ENCODE measurements at regions not wholly inside any gene's neighbourhood (a gene's known extent, or its start where the extent isn't known, plus 50 kb on each side); places are given as distances from the start of the nearest gene placed in this dataset.
"Not testable (repeated sequence)": the region's sequence is repeated elsewhere in the genome, so short reads cannot be mapped to it uniquely, and the experiment has no call there.

GRCh38 chr1:55768327-55768952 is 553.3 kb upstream of the USP24 start:
- Histone ChIP-seq H3K27me3 (no peaks in the 10 kb centered on the region), H3K27ac (replicated peaks in 1 of 4) (no peak overlapping the region), H3K9me3 (no peaks in the 10 kb centered on the region), H3K36me3 (no peaks in the 10 kb centered on the region), H3K4me1 (peaks cover 0 to 7% (median 5%) of the 10 kb centered on the region in 4 donors), H3K4me3 (no peak overlapping the region)
- intact Hi-C loops (cut with DNase I): no loop called here
- TF ChIP-seq POLR2A (IDR thresholded peaks at IDR 0.05; ENCODE audit: low read depth) (no peak), EP300 (IDR thresholded peaks at IDR 0.05) (no peak), POLR2AphosphoS5 (IDR thresholded peaks at IDR 0.05) (no peak), CTCF (IDR thresholded peaks at IDR 0.05) (no peak)
- DNase-seq (ENCODE audit: extremely low spot score): no peak
- 57% methylated on average over 1 of the region's 1 CpG for WGBS

- WGBS: 98% methylated on average over 3 of the region's 3 CpGs
Measured at GRCh38 chr1:55767171-55767570, 552.0 kb upstream of the USP24 start.

GRCh38 chr1:55765505-55765904 is 550.3 kb upstream of the USP24 start:
- WGBS: 93% methylated on average over 3 of the region's 3 CpGs
- intact Hi-C loops (cut with DNase I); H3K4me1 ChIP-seq; H3K9me3 ChIP-seq; H3K36me3 ChIP-seq; DNase-seq (ENCODE audit: extremely low spot score); H3K27ac ChIP-seq (replicated peaks in 1 of 4); H3K4me3 ChIP-seq; H3K27me3 ChIP-seq: not testable (repeated sequence)

More at GRCh38 chr1:55767171-55767570, 552.0 kb upstream of the USP24 start:
- Histone ChIP-seq H3K9me3 (peaks cover 0 to 5% (median 0%) of the 10 kb centered on the region in 4 donors), H3K4me3 (no peak overlapping the region), H3K27me3 (no peaks in the 10 kb centered on the region), H3K27ac (replicated peaks in 1 of 4) (no peak overlapping the region), H3K4me1 (no peaks in the 10 kb centered on the region), H3K36me3 (no peaks in the 10 kb centered on the region)
- intact Hi-C loops (cut with DNase I): no loop called here
- TF ChIP-seq POLR2A (IDR thresholded peaks at IDR 0.05; ENCODE audit: low read depth) (no peak), EP300 (IDR thresholded peaks at IDR 0.05) (no peak), POLR2AphosphoS5 (IDR thresholded peaks at IDR 0.05) (no peak), CTCF (IDR thresholded peaks at IDR 0.05) (no peak)
- DNase-seq (ENCODE audit: extremely low spot score): no peak

- TF ChIP-seq CTCF (IDR thresholded peaks at IDR 0.05) (no peak), POLR2A (IDR thresholded peaks at IDR 0.05; ENCODE audit: low read depth) (no peak), EP300 (IDR thresholded peaks at IDR 0.05) (no peak), POLR2AphosphoS5 (IDR thresholded peaks at IDR 0.05) (no peak)
- H3K4me3 ChIP-seq: no peak overlapping the region
- no peak for DNase-seq (ENCODE audit: extremely low spot score)
- no peaks in the 10 kb centered on the region for H3K36me3 ChIP-seq
- no peaks in the 10 kb centered on the region for H3K27me3 ChIP-seq
- no peaks in the 10 kb centered on the region for H3K4me1 ChIP-seq
- 77% methylated on average over 2 of the region's 2 CpGs for WGBS
- no peaks in the 10 kb centered on the region for H3K9me3 ChIP-seq
- no peak overlapping the region for H3K27ac ChIP-seq (replicated peaks in 1 of 4)
- intact Hi-C loops (cut with DNase I): no loop called here
Measured at GRCh38 chr1:55751776-55752175, 536.6 kb upstream of the USP24 start.

- intact Hi-C loops (cut with DNase I): no loop called here
- no peaks in the 10 kb centered on the region for H3K4me1 ChIP-seq
- no peaks in the 10 kb centered on the region for H3K9me3 ChIP-seq
- H3K27me3 ChIP-seq: no peaks in the 10 kb centered on the region
- WGBS: 89% methylated on average over 1 of the region's 1 CpG
- H3K36me3 ChIP-seq: no peaks in the 10 kb centered on the region
- H3K27ac ChIP-seq (replicated peaks in 1 of 4): no peak overlapping the region
- H3K4me3 ChIP-seq: no peak overlapping the region
- DNase-seq (ENCODE audit: extremely low spot score): no peak
- TF ChIP-seq CTCF (IDR thresholded peaks at IDR 0.05): no peak
- no peak for TF ChIP-seq EP300 (IDR thresholded peaks at IDR 0.05)
- no peak for TF ChIP-seq POLR2AphosphoS5 (IDR thresholded peaks at IDR 0.05)
Measured at GRCh38 chr1:55750628-55750995, 535.4 kb upstream of the USP24 start.
